Neural cell (in vitro differentiated cells): ENCODE measurements at regions not wholly inside any gene's neighbourhood (a gene's known extent, or its start where the extent isn't known, plus 50 kb on each side); places are given as distances from the start of the nearest gene placed in this dataset.

ENCODE experiments used
- EZH2 ChIP-seq: fragments of 200-600, 300-800 bp; shearing (Covaris generic), sonication (generic); IDR thresholded peaks from 2 replicates; pipeline ENCODE4 v1.6.1; 2014; ENCODE audit warnings: antibody characterized with exemption, low read length, borderline replicate concordance, mild to moderate bottlenecking; ENCODE audit not compliant: insufficient read depth, poor library complexity, severe bottlenecking
- SMC3 ChIP-seq: fragments of 450-650 bp; conservative IDR thresholded peaks from 2 replicates; pipeline ENCODE4 v1.6.1; 2014; ENCODE audit warnings: antibody characterized with exemption, mild to moderate bottlenecking, moderate library complexity; ENCODE audit not compliant: poor library complexity
- TAF1 ChIP-seq: IDR thresholded peaks from 2 replicates; pipeline ENCODE4 v1.6.1; 2012; ENCODE audit warnings: low read depth
- TF ChIP-seq, protein P1 (sequence below): fragments of 450-650 bp; IDR thresholded peaks from 2 replicates; pipeline ENCODE4 v1.5.1; 2014; ENCODE audit warnings: antibody characterized with exemption, mild to moderate bottlenecking, moderate library complexity; ENCODE audit not compliant: poor library complexity, severe bottlenecking

DNA sequence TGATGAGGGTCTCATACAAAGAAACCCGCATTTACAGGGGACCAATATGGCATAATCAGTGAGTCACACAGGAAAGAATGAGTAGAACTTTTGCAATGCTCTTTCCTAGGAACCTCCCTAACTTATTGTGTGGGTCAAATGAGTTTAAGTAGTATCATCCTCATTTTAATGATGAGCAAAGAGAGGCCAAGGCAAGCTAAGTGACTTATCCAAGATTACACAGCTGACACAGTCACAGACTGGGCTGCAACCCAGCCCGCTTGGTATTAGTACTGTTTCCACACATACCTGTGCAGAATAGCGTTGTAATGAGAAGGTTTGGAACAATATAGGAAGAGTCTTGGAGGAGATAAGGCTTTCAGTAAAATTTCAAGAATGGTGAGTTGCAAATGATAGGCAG, 91.0 kb upstream of the PPP1R2C start:
- TF ChIP-seq, protein P1, sequence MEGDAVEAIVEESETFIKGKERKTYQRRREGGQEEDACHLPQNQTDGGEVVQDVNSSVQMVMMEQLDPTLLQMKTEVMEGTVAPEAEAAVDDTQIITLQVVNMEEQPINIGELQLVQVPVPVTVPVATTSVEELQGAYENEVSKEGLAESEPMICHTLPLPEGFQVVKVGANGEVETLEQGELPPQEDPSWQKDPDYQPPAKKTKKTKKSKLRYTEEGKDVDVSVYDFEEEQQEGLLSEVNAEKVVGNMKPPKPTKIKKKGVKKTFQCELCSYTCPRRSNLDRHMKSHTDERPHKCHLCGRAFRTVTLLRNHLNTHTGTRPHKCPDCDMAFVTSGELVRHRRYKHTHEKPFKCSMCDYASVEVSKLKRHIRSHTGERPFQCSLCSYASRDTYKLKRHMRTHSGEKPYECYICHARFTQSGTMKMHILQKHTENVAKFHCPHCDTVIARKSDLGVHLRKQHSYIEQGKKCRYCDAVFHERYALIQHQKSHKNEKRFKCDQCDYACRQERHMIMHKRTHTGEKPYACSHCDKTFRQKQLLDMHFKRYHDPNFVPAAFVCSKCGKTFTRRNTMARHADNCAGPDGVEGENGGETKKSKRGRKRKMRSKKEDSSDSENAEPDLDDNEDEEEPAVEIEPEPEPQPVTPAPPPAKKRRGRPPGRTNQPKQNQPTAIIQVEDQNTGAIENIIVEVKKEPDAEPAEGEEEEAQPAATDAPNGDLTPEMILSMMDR, result no peak
- TF ChIP-seq EZH2 (no peak), SMC3 (no peak), TAF1 (no peak)
